GM21367 (cell line): ENCODE measurements at regions not wholly inside any gene's neighbourhood (a gene's known extent, or its start where the extent isn't known, plus 50 kb on each side); places are given as distances from the start of the nearest gene placed in this dataset.
A peak's percentile ranks its signal among the peaks of the same experiment; 100 is the strongest.
"Not testable (repeated sequence)": the region's sequence is repeated elsewhere in the genome, so short reads cannot be mapped to it uniquely, and the experiment has no call there.

Experiments
- ATAC-seq: cut with Tn5 transposase; IDR thresholded peaks from one replicate; pipeline ENCODE4 v1.9.1; 2021; ENCODE audit not compliant: unreplicated experiment

DNA sequence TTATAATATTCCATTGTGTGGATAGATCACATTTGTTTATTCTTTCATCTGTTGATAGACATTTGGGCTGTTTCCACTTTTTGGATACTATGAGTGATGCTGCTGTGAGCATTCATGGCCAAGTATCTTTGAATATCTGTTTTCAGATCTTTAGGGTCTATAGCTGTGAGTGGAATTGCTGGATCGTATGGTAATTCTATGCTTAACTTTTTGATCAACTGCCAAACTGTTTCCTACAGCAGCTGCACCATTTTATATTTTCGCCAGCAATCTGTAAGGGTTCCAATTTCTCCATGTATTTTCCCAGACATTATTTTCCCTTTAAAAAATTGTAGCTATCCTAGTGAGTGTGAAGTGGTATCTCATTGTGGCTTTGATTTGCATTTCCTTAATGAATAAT, 238.1 kb downstream of the AACS start:
- no peak for ATAC-seq

DNA sequence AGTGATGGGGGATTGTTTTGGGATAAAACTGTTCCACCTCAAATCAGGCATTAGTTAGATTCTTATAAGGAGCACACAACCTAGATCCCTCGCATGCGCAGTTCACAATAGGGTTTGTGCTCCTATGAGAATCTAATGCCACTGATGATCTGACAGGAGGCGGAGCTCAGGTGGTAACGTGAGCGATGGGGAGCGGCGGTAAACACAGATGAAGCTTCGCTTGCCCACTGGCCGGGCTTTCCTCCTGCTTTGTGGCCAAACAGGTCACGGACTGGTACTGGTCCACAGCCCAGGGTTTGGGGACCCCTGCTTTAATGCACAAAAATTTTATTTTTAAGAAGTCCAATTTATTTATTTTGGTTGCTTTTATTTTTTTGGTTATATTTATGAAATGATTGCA, 238.8 kb downstream of the AACS start:
- no peak for ATAC-seq

DNA sequence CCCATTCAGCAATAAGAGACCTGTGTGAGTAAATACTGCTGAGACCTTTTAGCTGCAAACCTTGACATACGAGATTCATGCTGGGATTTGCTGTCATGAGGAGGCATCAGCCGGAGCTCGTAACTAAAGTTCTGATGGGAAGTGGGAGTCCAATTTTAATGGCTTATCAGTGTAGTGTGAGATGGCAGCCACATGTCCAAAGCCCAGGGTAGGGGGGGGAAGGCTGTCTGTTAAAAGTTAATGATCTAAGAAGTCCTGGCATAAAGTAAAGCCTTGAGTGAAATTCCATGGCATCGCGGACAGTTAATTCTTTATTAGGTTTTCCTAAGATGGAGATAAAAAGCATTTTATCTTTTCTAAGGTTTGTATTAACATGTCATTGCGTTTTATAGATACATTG, 240.0 kb downstream of the AACS start:
- no peak for ATAC-seq

DNA sequence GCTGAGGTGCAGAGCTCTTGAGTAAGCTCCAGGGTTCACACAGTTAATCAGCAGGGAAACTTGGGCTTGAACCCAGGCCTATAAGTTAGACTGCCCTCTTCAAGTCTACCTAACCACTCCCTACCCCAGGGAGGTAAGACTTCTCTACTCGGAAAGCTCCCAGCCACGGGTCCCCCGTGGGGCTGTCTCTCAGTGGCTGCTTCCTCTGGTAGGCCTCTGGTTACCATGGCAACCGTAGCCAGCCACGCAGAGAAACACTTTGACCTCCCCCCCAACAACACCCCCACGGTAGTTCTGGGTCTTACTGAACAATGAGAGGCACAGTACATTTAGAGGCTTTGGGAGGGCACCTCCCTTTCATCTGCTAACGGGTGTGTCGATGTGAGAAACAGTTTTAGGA, 245.2 kb downstream of the AACS start:
- no peak for ATAC-seq

DNA sequence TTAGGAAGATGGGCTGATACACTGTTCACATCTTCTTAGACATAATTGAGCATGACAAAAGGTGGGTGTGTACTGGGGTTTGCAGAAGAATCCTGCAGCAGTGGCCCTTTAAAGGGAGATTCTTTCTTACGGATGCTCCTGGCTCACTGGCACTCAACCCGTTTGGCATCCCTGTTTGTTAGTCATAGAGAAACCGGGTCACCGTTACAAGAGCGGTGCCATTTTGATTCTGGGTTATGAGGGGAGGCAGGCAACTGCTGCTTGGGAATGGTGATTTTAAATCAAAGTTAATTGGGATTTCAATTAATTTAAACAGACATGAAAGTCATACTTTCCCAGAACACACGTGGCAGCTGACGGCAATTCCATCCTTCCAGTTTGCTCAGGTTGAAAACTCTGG, 245.8 kb downstream of the AACS start:
- ATAC-seq, result no peak

DNA sequence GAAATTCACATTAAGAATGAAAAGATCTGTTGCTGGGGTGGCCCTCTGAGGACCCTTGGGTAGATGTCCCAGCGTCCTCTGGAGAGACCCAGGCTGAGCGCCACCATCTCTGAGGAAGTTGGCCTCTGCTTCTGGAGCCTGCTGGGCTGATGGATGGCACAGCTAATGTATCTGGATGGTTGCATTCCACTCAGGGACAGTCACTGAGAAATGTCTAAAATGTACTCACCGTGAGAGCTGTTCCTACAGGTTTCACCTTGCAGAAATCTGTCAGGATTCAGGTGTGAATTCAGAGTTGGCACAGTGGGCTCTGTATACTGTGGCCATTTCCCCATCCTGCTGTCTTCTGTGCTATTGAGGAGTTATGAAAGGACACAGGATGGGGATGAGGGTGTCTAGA, 247.2 kb downstream of the AACS start:
- no peak for ATAC-seq

DNA sequence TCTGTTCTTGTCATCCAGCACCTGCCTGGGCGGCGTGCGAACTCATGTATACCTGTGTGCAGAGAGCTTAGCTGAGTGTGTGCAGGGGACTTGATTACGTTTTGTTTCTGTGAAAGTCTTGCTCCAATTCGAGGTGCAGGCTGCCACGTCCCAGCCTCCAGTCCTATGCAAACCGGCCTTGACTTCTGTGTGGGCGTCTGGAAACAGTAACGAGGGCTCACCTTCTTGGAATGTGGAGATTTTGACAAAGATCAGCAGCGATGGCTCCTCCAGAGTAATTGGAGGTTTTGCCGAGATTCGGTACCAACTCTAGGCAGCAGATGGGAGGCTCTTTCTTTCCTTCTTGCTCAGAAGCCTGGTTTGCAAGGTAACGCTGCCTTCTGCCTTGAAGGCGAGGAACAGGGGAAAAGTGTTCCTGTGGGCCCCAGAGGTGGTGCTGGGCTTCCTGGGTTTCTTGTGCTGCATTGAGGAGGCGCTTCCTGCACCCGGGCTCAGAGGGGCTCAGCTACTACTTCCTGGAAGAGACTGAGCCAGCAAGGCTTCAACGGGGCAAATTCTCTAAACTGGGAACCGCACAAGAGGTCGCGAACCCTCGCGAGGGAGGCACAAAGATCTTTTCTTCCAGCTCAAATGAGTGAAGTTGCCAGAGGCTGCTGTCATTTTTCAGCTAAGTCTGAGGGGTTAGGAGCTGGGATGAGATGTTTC, 249.0 kb downstream of the AACS start:
- ATAC-seq, result no peak

DNA sequence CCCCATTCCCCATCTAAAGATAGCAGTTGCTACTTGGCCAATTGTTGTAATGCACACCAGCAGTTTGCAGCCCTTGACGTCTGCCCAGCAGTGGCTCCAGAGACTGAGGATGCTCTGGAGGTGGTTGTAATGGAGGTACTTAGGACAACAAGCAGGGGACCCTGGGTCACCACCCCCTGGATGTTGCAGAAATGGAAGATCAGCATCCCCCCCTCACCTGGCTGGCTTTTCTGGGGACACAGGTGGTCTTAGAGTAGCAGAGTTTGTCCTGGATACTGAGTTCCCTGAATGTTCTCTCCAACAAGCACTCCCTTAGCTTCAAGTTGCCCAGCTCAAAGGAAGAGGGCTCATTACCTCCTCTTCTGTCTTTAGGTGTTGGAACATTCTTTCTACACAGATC, 250.5 kb downstream of the AACS start:
- ATAC-seq, result no peak

DNA sequence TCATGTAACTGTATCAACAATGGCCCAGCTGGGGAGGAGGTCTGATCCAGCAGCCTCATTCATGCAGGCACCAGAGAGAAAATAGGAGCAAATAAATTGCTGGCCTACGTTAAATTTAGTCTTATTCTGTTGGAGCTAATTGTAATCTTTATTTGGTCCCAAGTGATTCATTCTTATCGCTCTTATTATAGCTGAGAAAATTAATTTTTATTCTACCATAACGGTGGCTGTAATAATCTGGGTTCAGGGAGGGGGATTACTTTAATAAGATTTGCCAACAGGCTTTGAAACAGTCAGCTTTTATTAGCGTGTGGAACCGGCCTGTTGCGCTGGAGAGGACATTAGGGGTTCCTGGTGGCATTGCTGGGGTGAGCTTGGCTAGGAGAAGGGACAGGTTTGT, 254.9 kb downstream of the AACS start:
- no peak for ATAC-seq

DNA sequence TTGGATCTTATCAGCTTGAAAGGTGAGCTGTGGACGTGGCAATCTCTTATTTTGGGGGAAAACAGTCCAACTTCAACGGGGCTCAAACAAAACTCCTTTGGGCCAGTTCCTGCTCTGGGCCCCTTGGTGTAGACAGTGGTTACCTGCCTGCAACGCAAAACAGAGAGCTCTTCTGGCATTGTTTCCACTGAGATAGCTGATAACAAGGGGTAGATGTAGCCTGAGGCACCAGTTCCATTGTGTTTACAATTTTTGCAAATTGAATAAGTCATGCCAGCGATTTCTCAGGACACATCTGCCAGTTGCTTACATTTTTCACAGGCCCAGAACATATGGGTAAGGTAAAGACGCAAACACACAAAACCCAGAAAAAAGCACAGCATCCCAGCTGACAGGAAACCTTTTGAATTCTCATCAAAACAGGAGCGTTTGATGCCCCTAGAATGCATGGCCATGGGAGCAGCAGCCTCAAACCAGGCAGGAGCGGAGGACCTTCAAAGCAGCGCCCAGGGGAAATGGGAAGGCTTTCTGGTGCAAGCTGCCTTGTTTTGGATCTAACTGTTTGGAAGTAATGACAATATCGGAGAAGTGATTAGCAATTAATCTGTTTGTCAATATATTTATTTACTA, 259.7 kb downstream of the AACS start:
- no peak for ATAC-seq

DNA sequence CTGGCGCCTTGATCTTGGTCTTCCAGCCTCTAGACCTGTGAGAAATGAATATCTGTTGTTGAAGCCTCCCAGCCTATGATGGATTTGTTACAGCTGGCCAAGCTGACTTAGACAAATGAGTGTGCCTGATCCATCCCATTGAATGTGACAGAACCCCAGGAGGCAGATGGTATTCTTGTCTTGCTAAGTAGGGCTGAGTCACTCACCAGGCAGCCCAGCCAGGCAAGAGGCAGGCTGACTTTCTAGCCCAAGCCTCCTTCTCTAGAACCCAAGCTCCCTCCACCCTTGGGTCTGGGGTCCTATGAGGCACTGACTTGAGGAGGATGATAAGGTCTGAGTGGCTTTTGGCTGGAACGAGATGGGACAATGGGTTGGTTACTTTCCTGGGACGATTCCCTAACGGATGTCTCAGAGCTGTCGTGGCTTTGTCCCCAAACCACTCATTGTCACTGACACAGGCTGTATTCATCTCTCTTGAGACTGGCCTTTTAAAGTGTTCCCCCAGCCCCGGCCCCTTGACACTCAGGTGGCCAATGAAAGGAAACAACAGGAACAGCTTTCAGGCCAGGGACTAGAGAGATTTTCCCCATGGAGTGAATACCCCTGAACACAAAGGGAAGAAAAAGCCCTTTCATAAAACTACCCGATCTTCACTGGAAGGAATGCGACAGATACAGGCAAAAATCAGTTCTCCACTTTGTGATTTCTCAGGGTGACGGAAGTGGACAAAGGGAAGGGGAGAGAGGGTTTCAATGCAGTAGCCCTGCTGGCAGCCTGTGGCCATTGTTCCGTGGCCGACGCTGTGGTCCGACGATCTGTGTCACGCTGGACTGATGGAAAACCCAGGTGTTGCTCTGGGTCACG, 264.2 kb downstream of the AACS start:
- no peak for ATAC-seq

DNA sequence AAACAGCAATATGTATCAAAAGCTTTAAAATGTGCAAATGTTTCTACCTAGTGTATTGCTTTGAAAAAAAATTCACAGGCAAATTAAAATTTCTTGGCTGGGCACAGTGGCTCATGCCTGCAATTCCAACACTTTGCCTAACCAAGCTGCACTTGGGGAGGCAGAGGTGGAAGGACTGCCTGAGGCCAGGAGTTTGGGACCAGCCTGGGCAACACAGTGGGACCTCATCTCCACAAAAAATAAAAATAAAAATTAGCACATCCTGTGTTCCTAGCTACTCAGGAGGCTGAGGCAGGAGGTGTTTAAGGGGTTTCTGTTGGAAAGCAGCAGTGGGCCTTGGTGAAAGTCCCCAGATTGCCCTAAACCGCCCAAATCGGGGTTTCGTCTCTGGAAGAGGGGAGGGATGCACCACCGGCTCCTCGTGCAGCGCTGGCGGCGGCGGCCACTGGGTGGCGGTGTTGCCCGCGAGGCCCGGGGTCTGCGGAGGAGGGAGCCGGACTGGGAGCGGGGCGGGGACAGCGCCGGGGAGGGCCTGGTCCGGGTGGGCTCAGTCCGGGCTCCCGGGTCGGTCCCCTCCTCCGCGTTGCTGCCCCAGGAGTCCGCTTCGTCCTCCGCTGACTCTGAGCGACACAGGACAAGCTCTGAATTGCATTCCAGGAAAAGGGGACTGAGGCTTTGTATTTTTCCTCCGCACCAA, 265.6 kb downstream of the AACS start:
- peak; percentile 63 for ATAC-seq

DNA sequence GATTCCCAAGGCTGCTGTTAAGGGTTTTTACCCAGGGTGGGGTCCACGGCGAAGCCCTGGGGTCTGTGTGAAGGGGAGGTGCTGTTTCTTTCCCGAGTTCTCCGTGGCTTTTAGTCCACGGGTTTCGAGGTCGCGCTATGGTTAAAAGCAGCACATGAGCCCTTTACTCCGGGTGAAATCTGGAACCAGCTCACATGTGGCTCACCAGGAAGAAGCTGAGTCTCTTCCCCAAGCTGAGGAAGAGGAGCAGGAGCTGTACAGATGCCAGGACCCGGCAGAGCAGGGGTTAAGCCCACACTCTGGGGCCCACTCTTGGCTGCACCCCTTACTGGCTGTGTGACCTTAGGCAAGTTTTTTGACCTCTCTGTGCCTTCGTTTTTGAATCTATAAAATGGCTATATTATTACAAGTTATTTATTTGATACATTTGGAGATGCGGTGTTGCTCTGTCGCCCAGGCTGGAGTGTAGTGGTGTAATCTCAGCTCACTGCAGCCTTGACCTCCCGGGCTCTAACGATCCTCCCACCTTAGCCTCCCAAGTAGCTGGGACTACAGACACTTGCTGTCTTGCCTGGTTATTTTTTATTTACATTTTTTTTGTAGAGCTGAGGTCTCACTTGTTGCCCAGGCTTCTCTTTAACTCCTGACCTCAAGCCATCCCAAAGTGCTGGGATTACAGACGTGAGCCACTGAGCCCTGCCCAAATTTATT, 266.3 kb downstream of the AACS start:
- ATAC-seq, result no peak

DNA sequence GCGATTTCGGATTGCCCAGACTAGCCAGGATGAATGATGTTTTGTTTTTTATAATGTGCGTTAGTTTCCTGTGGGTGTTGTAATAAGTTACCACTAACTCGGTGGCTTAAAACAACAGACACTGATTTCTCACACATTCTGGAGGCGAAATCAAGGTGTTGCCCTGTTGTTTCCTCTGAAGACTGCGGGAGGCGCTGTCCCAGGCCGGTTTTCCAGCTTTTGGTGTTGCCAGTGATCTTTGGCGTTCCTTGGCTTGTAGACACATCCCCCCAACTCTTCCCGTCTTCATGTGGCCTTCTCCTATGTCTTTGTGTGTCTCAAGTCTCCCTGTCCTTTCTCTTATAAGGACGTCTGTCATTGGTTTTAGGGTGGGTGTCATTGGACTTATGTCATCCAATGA, 267.7 kb downstream of the AACS start:
- ATAC-seq, result no peak

DNA sequence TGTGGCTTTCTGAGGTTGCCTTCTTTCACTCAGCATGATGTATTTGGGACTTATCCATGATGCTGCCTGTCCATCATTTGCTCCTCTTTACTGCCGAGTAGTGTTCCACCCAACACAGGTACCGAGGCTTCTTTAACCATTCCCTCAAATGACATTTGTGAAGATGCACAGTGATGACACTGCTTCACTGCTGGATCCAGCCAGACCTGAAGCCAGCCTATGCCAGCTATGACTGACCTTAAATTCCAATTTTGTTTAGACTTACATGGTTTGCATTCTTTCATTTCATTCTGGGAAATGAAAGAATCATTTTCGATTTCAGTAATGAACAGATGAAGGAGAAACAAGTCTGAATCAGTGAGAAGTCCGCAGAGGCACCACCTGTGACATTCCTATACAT, 271.0 kb downstream of the AACS start:
- ATAC-seq, result no peak

DNA sequence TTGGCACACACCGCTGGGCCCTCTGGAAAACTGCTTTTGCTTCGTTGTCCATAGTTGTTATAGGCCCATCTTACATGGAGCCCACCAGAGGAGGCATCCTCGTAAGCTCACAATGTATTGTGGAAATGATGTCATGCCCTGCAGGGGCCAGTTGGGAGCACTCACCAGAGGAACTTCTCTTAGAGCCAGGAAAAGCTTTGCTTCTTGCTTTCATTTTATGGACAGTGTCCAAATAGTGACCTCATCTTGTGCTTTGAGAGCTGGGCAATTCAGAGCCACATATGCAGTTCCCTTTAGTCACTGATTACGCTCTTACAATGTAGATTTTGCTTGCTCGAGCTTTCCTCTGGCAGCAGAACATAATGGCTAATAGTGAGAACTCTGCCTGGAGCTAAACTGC, 275.6 kb downstream of the AACS start:
- ATAC-seq, result no peak

DNA sequence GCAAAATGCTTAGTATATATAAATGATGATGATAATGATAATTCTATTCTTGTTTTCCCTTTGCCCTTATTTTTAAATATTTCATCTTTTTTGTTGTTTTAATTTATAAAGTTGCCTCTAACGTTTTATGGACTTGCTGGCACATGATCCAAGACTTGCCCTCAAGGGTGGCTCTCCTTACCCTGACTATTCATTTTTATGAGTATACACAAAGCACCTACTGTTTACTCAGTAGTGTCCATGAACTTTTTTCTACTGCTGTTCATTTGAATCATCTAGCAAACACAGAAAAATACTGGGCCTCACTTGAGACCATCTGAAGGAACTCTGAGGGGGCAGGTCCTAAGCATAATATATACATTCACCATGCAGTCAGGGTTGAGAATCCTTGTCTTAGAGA, 276.2 kb downstream of the AACS start:
- ATAC-seq, result no peak

DNA sequence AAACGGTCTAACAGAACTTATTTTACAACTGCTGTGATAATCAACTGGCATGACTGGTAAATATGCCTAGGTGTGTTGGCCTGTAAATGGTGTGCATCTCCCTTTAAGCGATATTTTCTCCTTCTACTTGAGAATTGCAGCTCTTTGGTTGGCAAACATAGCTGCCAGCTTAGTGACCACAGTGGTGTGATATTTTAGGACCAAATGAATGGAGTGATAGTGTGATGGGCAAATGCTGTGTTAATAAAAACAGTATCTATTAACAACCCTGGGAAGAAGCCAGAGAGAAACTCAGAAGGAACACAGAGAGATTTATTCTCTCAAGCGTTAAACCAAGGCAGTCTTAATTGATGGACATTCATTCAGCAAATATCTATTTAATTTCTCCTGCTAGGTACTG, 278.4 kb downstream of the AACS start:
- ATAC-seq, result no peak

DNA sequence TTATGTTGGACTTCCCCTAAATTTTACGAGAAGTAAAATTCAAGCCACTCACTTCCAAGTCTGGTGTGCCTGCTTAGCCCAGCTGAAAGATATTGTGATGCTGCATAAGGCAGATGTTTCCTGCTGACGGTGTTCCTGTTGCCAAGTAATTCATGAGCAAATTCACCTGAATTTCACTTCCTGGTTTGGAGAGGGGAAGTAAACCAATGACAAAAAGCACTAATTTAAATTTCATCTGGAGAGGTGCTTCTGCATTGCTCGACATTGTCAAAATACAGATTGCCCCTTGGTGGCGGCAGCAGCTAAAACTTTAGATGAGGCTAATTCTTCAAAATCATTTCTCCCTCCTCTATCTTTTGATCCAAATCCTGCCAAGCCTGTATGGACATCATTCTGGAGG, 281.1 kb downstream of the AACS start:
- no peak for ATAC-seq

DNA sequence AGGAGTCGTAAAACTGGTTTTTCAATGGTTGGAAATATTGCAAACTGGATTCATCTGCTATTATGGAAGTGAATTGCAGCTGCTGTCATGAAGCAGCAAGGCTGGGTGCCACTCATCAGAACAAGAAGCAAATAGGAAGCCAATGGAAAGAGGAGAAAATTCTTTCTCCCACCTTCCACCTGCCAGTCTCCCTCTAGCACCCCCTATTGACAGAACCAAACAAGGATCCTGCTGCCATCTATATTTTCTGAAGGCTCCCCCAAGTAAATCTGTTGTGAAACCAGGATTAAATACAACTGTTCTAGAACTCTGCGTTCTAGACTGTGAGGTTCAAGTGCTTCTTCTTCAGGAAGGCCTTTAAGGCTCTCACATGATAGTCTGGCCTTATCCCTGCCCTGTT, 286.6 kb downstream of the AACS start:
- ATAC-seq, result no peak

DNA sequence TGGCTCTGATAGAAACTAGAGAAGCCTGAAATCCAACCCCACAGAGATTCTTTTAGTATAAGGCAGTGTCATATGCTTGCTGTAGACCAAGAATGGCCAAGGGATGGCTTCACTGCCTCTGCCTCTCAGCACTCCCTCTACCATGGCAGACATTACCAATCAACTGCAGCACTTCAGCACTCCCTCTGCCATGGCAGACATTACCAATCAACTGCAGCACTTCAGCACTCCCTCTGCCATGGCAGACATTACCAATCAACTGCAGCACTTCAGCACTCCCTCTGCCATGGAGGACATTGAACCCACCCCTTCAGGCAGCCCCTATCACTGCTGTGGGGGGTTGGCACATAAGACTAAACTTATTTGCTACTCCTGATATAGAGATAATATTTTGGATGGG, 287.8 kb downstream of the AACS start:
- ATAC-seq, result not testable (repeated sequence)
